CD14-positive monocyte (primary cell): ENCODE measurements at regions not wholly inside any gene's neighbourhood (a gene's known extent, or its start where the extent isn't known, plus 50 kb on each side); places are given as distances from the start of the nearest gene placed in this dataset.

Experiments
- DNase-seq, 3 donors: peaks; one replicate each; pipeline ENCODE4 v3.0.0-alpha.2; 2011 to 2022
- H2AFZ ChIP-seq: 2 replicates; pipeline ENCODE4 v1.6.0; 2012; ENCODE audit warnings: mild to moderate bottlenecking, low read depth, low read length, inconsistent platforms; ENCODE audit not compliant: insufficient read depth, poor library complexity, severe bottlenecking
- H3K27ac ChIP-seq, 2 donors: 1 replicate in 1 of 2; 2 replicates in 1 of 2; pipeline ENCODE4 v1.5.1; 2012 to 2013; ENCODE audit warnings: low read length in 2 of 2, control low read depth in 1 of 2, inconsistent platforms in 1 of 2, low read depth in 1 of 2, mild to moderate bottlenecking in 1 of 2
- H3K27me3 ChIP-seq, 2 donors: one replicate each; pipeline versions ENCODE4 v1.6.0 to v1.6.1; 2011 to 2013; ENCODE audit warnings: low read length in 2 of 2; ENCODE audit not compliant: control insufficient read depth in 2 of 2, insufficient read depth in 2 of 2
- H3K36me3 ChIP-seq, 2 donors: replicated peaks in 1 of 2; 1 replicate in 1 of 2; 2 replicates in 1 of 2; pipeline versions ENCODE4 v1.5.1 to v1.6.1; 2012 to 2013; ENCODE audit warnings: low read length in 2 of 2, control low read depth in 1 of 2, inconsistent platforms in 1 of 2, mild to moderate bottlenecking in 1 of 2; ENCODE audit not compliant: insufficient read depth in 2 of 2, control insufficient read depth in 1 of 2
- H3K4me1 ChIP-seq, 2 donors: 1 replicate in 1 of 2; 2 replicates in 1 of 2; pipeline versions ENCODE4 v1.5.1 to v1.6.1; 2012 to 2013; ENCODE audit warnings: low read length in 2 of 2, control low read depth in 1 of 2, inconsistent platforms in 1 of 2, mild to moderate bottlenecking in 1 of 2, moderate library complexity in 1 of 2; ENCODE audit not compliant: insufficient read depth in 2 of 2, control insufficient read depth in 1 of 2
- H3K4me2 ChIP-seq: replicated peaks from 2 replicates; pipeline ENCODE3; 2012; ENCODE audit warnings: low read length, moderate library complexity, mild to moderate bottlenecking; ENCODE audit not compliant: poor library complexity, severe bottlenecking; ENCODE audit errors: extremely low read depth
- H3K4me3 ChIP-seq, 3 experiments: fragments of 200-600 bp in 1 of 3; sonication (generic) in 1 of 3; replicated peaks in 1 of 3; 1 replicate in 2 of 3; 2 replicates in 1 of 3; pipeline ENCODE4 v1.5.1; 2011 to 2013; ENCODE audit warnings: low read length in 3 of 3, mild to moderate bottlenecking in 3 of 3, control low read depth in 2 of 3, low read depth in 2 of 3, inconsistent platforms in 1 of 3, moderate library complexity in 1 of 3
- H3K79me2 ChIP-seq: 2 replicates; pipeline ENCODE4 v1.6.0; 2012; ENCODE audit warnings: mild to moderate bottlenecking, control low read depth, inconsistent platforms, low read length, moderate library complexity; ENCODE audit not compliant: insufficient read depth
- H3K9ac ChIP-seq: 2 replicates; pipeline ENCODE4 v1.6.0; 2017; ENCODE audit warnings: low read length, mild to moderate bottlenecking; ENCODE audit not compliant: insufficient read depth, poor library complexity, severe bottlenecking
- H3K9me3 ChIP-seq, 2 donors: replicated peaks in 1 of 2; 1 replicate in 1 of 2; 2 replicates in 1 of 2; pipeline versions ENCODE4 v1.5.1 to v1.6.1; 2012 to 2013; ENCODE audit warnings: low read length in 2 of 2, control low read depth in 1 of 2; ENCODE audit not compliant: control insufficient read depth in 1 of 2, insufficient read depth in 1 of 2
- H4K20me1 ChIP-seq: 2 replicates; pipeline ENCODE4 v1.6.0; 2012; ENCODE audit warnings: mild to moderate bottlenecking, low read length, control low read depth, moderate library complexity; ENCODE audit not compliant: insufficient read depth
- H3K27ac Mint-ChIP-seq, 7 donors: one replicate each; pipeline ENCODE4 v1.8.0; 2020; ENCODE audit warnings: mild to moderate bottlenecking in 7 of 7, mixed read lengths in 7 of 7, moderate library complexity in 6 of 7, inconsistent platforms in 2 of 7
- H3K27me3 Mint-ChIP-seq, 3 donors: one replicate each; pipeline ENCODE4 v1.8.0; 2021 to 2022; ENCODE audit warnings: low read depth in 3 of 3, mild to moderate bottlenecking in 3 of 3, mixed read lengths in 3 of 3, moderate library complexity in 3 of 3, inconsistent platforms in 1 of 3
- H3K36me3 Mint-ChIP-seq, 2 donors: one replicate each; pipeline ENCODE4 v1.8.0; 2020; ENCODE audit warnings: mixed read lengths in 2 of 2, inconsistent platforms in 1 of 2, mild to moderate bottlenecking in 1 of 2
- H3K4me1 Mint-ChIP-seq: one replicate; pipeline ENCODE4 v1.8.0; 2020; ENCODE audit warnings: mild to moderate bottlenecking, mixed read lengths
- H3K4me3 Mint-ChIP-seq, 2 donors: one replicate each; pipeline ENCODE4 v1.8.0; 2020; ENCODE audit warnings: mild to moderate bottlenecking in 2 of 2, mixed read lengths in 2 of 2, moderate library complexity in 1 of 2
- H3K9me3 Mint-ChIP-seq, 7 donors: one replicate each; pipeline ENCODE4 v1.8.0; 2020 to 2022; ENCODE audit warnings: mixed read lengths in 7 of 7, mild to moderate bottlenecking in 6 of 7, moderate library complexity in 6 of 7, inconsistent platforms in 2 of 7
- CTCF ChIP-seq: fragments of 200-600 bp; IDR thresholded peaks from one replicate; pipeline ENCODE4 v1.8.0; 2022; ENCODE audit warnings: antibody characterized with exemption, mild to moderate bottlenecking
- WGBS: methylation state at CpG from one replicate; pipeline ENCODE4 v1.1.5; 2013; ENCODE audit warnings: missing lambda C conversion rate; ENCODE audit not compliant: insufficient coverage; 5-methylcytosine and 5-hydroxymethylcytosine counted together
- intact Hi-C, 2 donors: fragments of 100-400 bp; cut with micrococcal nuclease; formaldehyde crosslinking; loops; one replicate each; pipeline versions ENCODE4 v1.15.0 to v1.15.1; 2023

GRCh38 chr1:47637111-47637685, 199.4 kb downstream of the FOXD2 start:
- H3K9ac ChIP-seq, result no peak overlapping the region
- H3K4me3 ChIP-seq, result no peak overlapping the region
- Mint-ChIP-seq H3K36me3 (no peaks in the 10 kb centered on the region), H3K4me3 (no peak overlapping the region), H3K27ac (no peak overlapping the region), H3K27me3 (peaks cover 4 to 6% (median 6%) of the 10 kb centered on the region in 3 donors), H3K4me1 (no peaks in the 10 kb centered on the region), H3K9me3 (no peaks in the 10 kb centered on the region)
- no peak overlapping the region for H2AFZ ChIP-seq
- TF ChIP-seq CTCF, result no peak
- H3K27me3 ChIP-seq, result no peaks in the 10 kb centered on the region
- no peak overlapping the region for H3K4me2 ChIP-seq
- no peak overlapping the region for H3K27ac ChIP-seq
- H3K9me3 ChIP-seq, result no peaks in the 10 kb centered on the region
- WGBS, result 85% methylated on average over 6 of the region's 6 CpGs
- H4K20me1 ChIP-seq, result no peaks in the 10 kb centered on the region
- DNase-seq, result no peak
- no peaks in the 10 kb centered on the region for H3K4me1 ChIP-seq
- intact Hi-C loops, result no loop called here
- H3K79me2 ChIP-seq, result no peaks in the 10 kb centered on the region
- no peaks in the 10 kb centered on the region for H3K36me3 ChIP-seq

- no peak overlapping the region for H3K4me3 ChIP-seq
- no peak overlapping the region for H2AFZ ChIP-seq
- no peaks in the 10 kb centered on the region for H4K20me1 ChIP-seq
- Mint-ChIP-seq H3K4me1 (no peaks in the 10 kb centered on the region), H3K9me3 (no peaks in the 10 kb centered on the region), H3K27me3 (peaks cover 4 to 7% (median 6%) of the 10 kb centered on the region in 3 donors), H3K36me3 (no peaks in the 10 kb centered on the region), H3K27ac (no peak overlapping the region), H3K4me3 (no peak overlapping the region)
- intact Hi-C loops, result no loop called here
- DNase-seq, result no peak
- no peaks in the 10 kb centered on the region for H3K79me2 ChIP-seq
- no peaks in the 10 kb centered on the region for H3K4me1 ChIP-seq
- H3K36me3 ChIP-seq, result no peaks in the 10 kb centered on the region
- no peak overlapping the region for H3K9ac ChIP-seq
- H3K27me3 ChIP-seq, result no peaks in the 10 kb centered on the region
- 41% methylated on average over 7 of the region's 9 CpGs for WGBS
- no peak overlapping the region for H3K4me2 ChIP-seq
- no peak for TF ChIP-seq CTCF
- no peak overlapping the region for H3K27ac ChIP-seq
- H3K9me3 ChIP-seq, result no peaks in the 10 kb centered on the region
Measured at GRCh38 chr1:47638240-47638639, 200.4 kb downstream of the FOXD2 start.
